Esophagus (tissue), 2 donors: ENCODE measurements at regions not wholly inside any gene's neighbourhood (a gene's known extent, or its start where the extent isn't known, plus 50 kb on each side); places are given as distances from the start of the nearest gene placed in this dataset.

ENCODE experiments used
- H3K27ac ChIP-seq, 2 donors: one replicate each; pipeline ENCODE4 v1.5.1; 2013; ENCODE audit warnings: low read depth in 2 of 2, mild to moderate bottlenecking in 2 of 2, inconsistent platforms in 1 of 2, low read length in 1 of 2, moderate library complexity in 1 of 2
- H3K27me3 ChIP-seq, 2 donors: one replicate each; pipeline ENCODE4 v1.6.1; 2013; ENCODE audit warnings: low read length in 2 of 2, control low read depth in 1 of 2, mild to moderate bottlenecking in 1 of 2; ENCODE audit not compliant: insufficient read depth in 2 of 2, control insufficient read depth in 1 of 2
- H3K36me3 ChIP-seq, 2 donors: one replicate each; pipeline ENCODE4 v1.6.1; 2013; ENCODE audit warnings: low read length in 1 of 2; ENCODE audit not compliant: control insufficient read depth in 2 of 2, insufficient read depth in 2 of 2
- H3K4me1 ChIP-seq, 2 donors: one replicate each; pipeline ENCODE4 v1.6.1; 2013; ENCODE audit warnings: low read length in 1 of 2; ENCODE audit not compliant: control insufficient read depth in 2 of 2, insufficient read depth in 2 of 2
- H3K4me3 ChIP-seq, 2 donors: one replicate each; pipeline ENCODE4 v1.5.1; 2013; ENCODE audit warnings: low read length in 2 of 2, mild to moderate bottlenecking in 2 of 2, low read depth in 1 of 2, moderate library complexity in 1 of 2
- H3K9me3 ChIP-seq, 2 donors: one replicate each; pipeline ENCODE4 v1.6.1; 2013; ENCODE audit warnings: mild to moderate bottlenecking in 2 of 2, low read depth in 1 of 2, low read length in 1 of 2, moderate library complexity in 1 of 2; ENCODE audit not compliant: control insufficient read depth in 2 of 2, insufficient read depth in 1 of 2
- whole genome bisulfite sequencing, 2 donors: extraction: QIAGEN DNeasy Blood & Tissue Kit; methylation state at CpG; one replicate each; pipeline ENCODE4 v1.1.7; 2013; 5-methylcytosine and 5-hydroxymethylcytosine counted together
- donor health status: healthy with polysubstance abuse.
- donor health status: Bipolar disorder and iron deficiency.

GRCh38 chr16:24624102-24624501, 84.7 kb downstream of the RBBP6 start:
- WGBS, 2 donors, result 75 to 83% methylated on average over 9 of the region's 9 CpGs

GRCh38 chr16:24626256-24626655, 86.9 kb downstream of the RBBP6 start:
- no peaks in the 10 kb centered on the region for H3K27me3 ChIP-seq
- no peak overlapping the region for H3K4me3 ChIP-seq
- no peaks in the 10 kb centered on the region for H3K36me3 ChIP-seq
- H3K9me3 ChIP-seq, result no peaks in the 10 kb centered on the region
- 44 to 56% methylated on average over 2 of the region's 2 CpGs for WGBS, 2 donors
- H3K27ac ChIP-seq, result no peak overlapping the region
- no peaks in the 10 kb centered on the region for H3K4me1 ChIP-seq

More at GRCh38 chr16:24624102-24624501, 84.7 kb downstream of the RBBP6 start:
- Histone ChIP-seq H3K4me1 (no peaks in the 10 kb centered on the region), H3K4me3 (no peak overlapping the region), H3K27me3 (no peaks in the 10 kb centered on the region), H3K9me3 (no peaks in the 10 kb centered on the region), H3K27ac (no peak overlapping the region), H3K36me3 (no peaks in the 10 kb centered on the region)

GRCh38 chr16:24634919-24635318, 94.5 kb upstream of the TNRC6A start:
- no peaks in the 10 kb centered on the region for H3K4me1 ChIP-seq
- no peak overlapping the region for H3K27ac ChIP-seq
- no peaks in the 10 kb centered on the region for H3K9me3 ChIP-seq
- H3K36me3 ChIP-seq, result no peaks in the 10 kb centered on the region
- no peak overlapping the region for H3K4me3 ChIP-seq
- 35 to 36% methylated on average over 1 of the region's 1 CpG for WGBS, 2 donors
- no peaks in the 10 kb centered on the region for H3K27me3 ChIP-seq

- no peaks in the 10 kb centered on the region for H3K4me1 ChIP-seq
- no peaks in the 10 kb centered on the region for H3K36me3 ChIP-seq
- 26 to 29% methylated on average over 6 of the region's 6 CpGs for WGBS, 2 donors
- no peaks in the 10 kb centered on the region for H3K9me3 ChIP-seq
- no peak overlapping the region for H3K27ac ChIP-seq
- H3K27me3 ChIP-seq, result no peaks in the 10 kb centered on the region
- H3K4me3 ChIP-seq, result no peak overlapping the region
These were observed 93.4 kb upstream of the TNRC6A start for GRCh38 chr16:24635900-24636610.

GRCh38 chr16:24639769-24640168, 89.7 kb upstream of the TNRC6A start:
- H3K27ac ChIP-seq, result no peak overlapping the region
- no peak overlapping the region for H3K4me3 ChIP-seq
- no peaks in the 10 kb centered on the region for H3K9me3 ChIP-seq
- H3K4me1 ChIP-seq, result no peaks in the 10 kb centered on the region
- H3K27me3 ChIP-seq, result no peaks in the 10 kb centered on the region
- H3K36me3 ChIP-seq, result no peaks in the 10 kb centered on the region
- 71 to 73% methylated on average over 2 of the region's 2 CpGs for WGBS, 2 donors

- Histone ChIP-seq H3K27ac (no peak overlapping the region), H3K4me1 (no peaks in the 10 kb centered on the region), H3K36me3 (no peaks in the 10 kb centered on the region), H3K4me3 (no peak overlapping the region), H3K27me3 (no peaks in the 10 kb centered on the region), H3K9me3 (no peaks in the 10 kb centered on the region)
- 81 to 83% methylated on average over 8 of the region's 8 CpGs for WGBS, 2 donors
These were observed 86.0 kb upstream of the TNRC6A start for GRCh38 chr16:24643489-24643888.

GRCh38 chr16:24645739-24646645, 83.5 kb upstream of the TNRC6A start:
- Histone ChIP-seq H3K27ac (no peak overlapping the region), H3K4me3 (no peak overlapping the region), H3K9me3 (no peaks in the 10 kb centered on the region), H3K36me3 (no peaks in the 10 kb centered on the region), H3K4me1 (no peaks in the 10 kb centered on the region), H3K27me3 (no peaks in the 10 kb centered on the region)
- 49 to 62% methylated on average over 5 of the region's 5 CpGs for WGBS, 2 donors

GRCh38 chr16:24646646-24646995, 82.8 kb upstream of the TNRC6A start:
- H3K4me3 ChIP-seq, result no peak overlapping the region
- no peaks in the 10 kb centered on the region for H3K27me3 ChIP-seq
- H3K9me3 ChIP-seq, result no peaks in the 10 kb centered on the region
- no peaks in the 10 kb centered on the region for H3K36me3 ChIP-seq
- peak overlapping the region in 1 of 2 donors; percentile 21 for H3K27ac ChIP-seq
- 60 to 66% methylated on average over 2 of the region's 2 CpGs for WGBS, 2 donors
- no peaks in the 10 kb centered on the region for H3K4me1 ChIP-seq

- H3K4me1 ChIP-seq, result no peaks in the 10 kb centered on the region
- no peak overlapping the region for H3K4me3 ChIP-seq
- H3K9me3 ChIP-seq, result no peaks in the 10 kb centered on the region
- no peaks in the 10 kb centered on the region for H3K36me3 ChIP-seq
- no peaks in the 10 kb centered on the region for H3K27me3 ChIP-seq
- WGBS, 2 donors, result 74 to 79% methylated on average over 4 of the region's 4 CpGs
- H3K27ac ChIP-seq, result no peak overlapping the region
These were observed 77.2 kb upstream of the TNRC6A start for GRCh38 chr16:24652209-24652712.
